ENCODE measurements at regions not wholly inside any gene's neighbourhood (a gene's known extent, or its start where the extent isn't known, plus 50 kb on each side); places are given as distances from the start of the nearest gene placed in this dataset.

DNA sequence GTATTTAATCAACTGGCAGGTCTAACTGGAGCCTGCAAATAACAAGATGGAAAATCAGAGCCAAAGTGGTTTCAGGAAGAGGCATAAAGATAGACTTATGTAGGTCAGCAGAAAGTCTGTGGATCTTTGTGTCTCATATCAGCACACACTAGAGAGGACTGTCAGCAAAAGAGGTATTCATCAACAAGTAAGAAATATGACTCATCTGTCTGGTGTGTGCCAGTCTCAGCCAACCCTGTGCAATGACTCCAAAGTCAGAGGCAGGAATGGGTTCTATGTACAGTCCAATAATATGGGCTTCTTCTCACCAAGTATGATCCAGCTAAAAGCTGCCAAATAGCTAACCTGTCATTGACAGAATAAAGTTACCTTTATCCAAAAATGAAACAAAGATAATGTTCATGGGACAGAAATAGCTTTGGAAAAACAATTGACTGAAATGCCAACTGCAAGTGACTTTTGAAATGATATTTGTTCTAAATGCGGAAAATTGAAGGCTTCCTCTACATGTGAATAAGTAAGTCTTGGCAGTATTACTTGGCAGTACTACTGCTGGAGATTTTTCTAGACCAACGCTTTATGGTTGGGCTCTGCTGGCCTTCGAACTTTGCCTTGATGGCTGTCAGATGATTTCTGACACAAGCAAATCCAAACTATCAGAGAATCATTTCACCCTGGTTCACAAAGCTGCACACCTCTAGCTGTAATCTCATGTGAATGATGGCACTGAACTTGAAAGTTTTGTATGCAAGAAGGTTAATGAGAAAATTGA lies 272.3 kb upstream of the SEMA3C start:
- peak; percentile 100 for ATAC-seq
- Histone ChIP-seq H3K79me2 (ENCODE audit: low read length) (no peaks in the 10 kb centered on the region), H3F3A (ENCODE audit: low read length, unreplicated experiment) (no peaks in the 10 kb centered on the region), H3K9ac (ENCODE audit: low read length) (no peak overlapping the region), H3K9me2 (replicated peaks; ENCODE audit: low read length) (no peaks in the 10 kb centered on the region), H2AFZ (ENCODE audit: low read length) (no peak overlapping the region), H3K4me1 (ENCODE audit: insufficient read depth, low read length) (peaks cover 9% of the 10 kb centered on the region), H3K27ac (ENCODE audit: low read length) (no peak overlapping the region), H3K36me3 (ENCODE audit: low read depth, low read length) (no peaks in the 10 kb centered on the region), H3K4me3 (ENCODE audit: low read length) (no peak overlapping the region), H3K4me2 (ENCODE audit: low read length) (no peak overlapping the region), H3K27me3 (ENCODE audit: low read length) (no peaks in the 10 kb centered on the region), H4K20me1 (ENCODE audit: low read length) (no peaks in the 10 kb centered on the region), H3K9me3 (ENCODE audit: low read length) (no peaks in the 10 kb centered on the region)
- BruUV-seq (replicated peaks) = no TSS peak
- ChIA-PET CTCF (no interaction called here), POLR2A (ENCODE audit: unreplicated experiment) (no interaction called here)
- intact Hi-C loops (cut with micrococcal nuclease) = no loop called here
- DNase-seq = peak; percentile 59
- no peak for TF ChIP-seq EZH2phosphoT487 (IDR thresholded peaks at IDR 0.05; ENCODE audit: borderline replicate concordance, low read length)
- TF ChIP-seq, protein P1, sequence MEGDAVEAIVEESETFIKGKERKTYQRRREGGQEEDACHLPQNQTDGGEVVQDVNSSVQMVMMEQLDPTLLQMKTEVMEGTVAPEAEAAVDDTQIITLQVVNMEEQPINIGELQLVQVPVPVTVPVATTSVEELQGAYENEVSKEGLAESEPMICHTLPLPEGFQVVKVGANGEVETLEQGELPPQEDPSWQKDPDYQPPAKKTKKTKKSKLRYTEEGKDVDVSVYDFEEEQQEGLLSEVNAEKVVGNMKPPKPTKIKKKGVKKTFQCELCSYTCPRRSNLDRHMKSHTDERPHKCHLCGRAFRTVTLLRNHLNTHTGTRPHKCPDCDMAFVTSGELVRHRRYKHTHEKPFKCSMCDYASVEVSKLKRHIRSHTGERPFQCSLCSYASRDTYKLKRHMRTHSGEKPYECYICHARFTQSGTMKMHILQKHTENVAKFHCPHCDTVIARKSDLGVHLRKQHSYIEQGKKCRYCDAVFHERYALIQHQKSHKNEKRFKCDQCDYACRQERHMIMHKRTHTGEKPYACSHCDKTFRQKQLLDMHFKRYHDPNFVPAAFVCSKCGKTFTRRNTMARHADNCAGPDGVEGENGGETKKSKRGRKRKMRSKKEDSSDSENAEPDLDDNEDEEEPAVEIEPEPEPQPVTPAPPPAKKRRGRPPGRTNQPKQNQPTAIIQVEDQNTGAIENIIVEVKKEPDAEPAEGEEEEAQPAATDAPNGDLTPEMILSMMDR (conservative IDR thresholded peaks at IDR 0.05; ENCODE audit: low read depth, low read length) = no peak
- no peak for TF ChIP-seq EZH2 (IDR thresholded peaks at IDR 0.05; ENCODE audit: low read length, unreplicated experiment)

DNA sequence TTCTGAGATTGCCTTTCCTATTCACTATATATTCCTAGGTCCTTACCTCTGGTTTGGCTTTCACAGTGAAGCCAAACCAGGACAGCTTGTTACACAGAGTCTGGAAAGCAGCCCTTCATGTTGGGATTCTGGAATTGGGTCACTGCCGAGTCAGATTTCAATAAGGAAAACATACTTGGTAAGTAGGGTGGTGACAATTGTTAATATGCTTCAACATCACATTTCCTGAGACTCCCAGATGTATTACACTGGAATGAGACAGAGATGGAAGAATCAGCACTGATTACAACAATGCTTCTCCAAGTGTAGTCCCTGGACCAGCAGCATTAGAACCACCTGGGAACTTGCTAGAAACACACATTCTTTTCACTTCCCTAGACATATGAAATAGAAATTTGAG lies 268.9 kb upstream of the SEMA3C start:
- Histone ChIP-seq H3K9ac (ENCODE audit: low read length) (no peak overlapping the region), H3K27ac (ENCODE audit: low read length) (no peak overlapping the region), H3K9me3 (ENCODE audit: low read length) (no peaks in the 10 kb centered on the region), H3K4me3 (ENCODE audit: low read length) (no peak overlapping the region), H3K4me1 (ENCODE audit: insufficient read depth, low read length) (peaks cover 9% of the 10 kb centered on the region), H3K9me2 (replicated peaks; ENCODE audit: low read length) (no peaks in the 10 kb centered on the region), H4K20me1 (ENCODE audit: low read length) (no peaks in the 10 kb centered on the region), H3K4me2 (ENCODE audit: low read length) (no peak overlapping the region), H3K27me3 (ENCODE audit: low read length) (no peaks in the 10 kb centered on the region), H3K36me3 (ENCODE audit: low read depth, low read length) (no peaks in the 10 kb centered on the region), H2AFZ (ENCODE audit: low read length) (no peak overlapping the region), H3K79me2 (ENCODE audit: low read length) (no peaks in the 10 kb centered on the region), H3F3A (ENCODE audit: low read length, unreplicated experiment) (no peaks in the 10 kb centered on the region)
- ChIA-PET CTCF (no interaction called here), POLR2A (ENCODE audit: unreplicated experiment) (no interaction called here)
- no peak for DNase-seq
- TF ChIP-seq EZH2 (IDR thresholded peaks at IDR 0.05; ENCODE audit: low read length, unreplicated experiment) (no peak), EZH2phosphoT487 (IDR thresholded peaks at IDR 0.05; ENCODE audit: borderline replicate concordance, low read length) (no peak)
- TF ChIP-seq, protein P1 (conservative IDR thresholded peaks at IDR 0.05; ENCODE audit: low read depth, low read length) = no peak
- intact Hi-C loops (cut with micrococcal nuclease) = no loop called here
- BruUV-seq (replicated peaks) = no TSS peak
- no peak for ATAC-seq

DNA sequence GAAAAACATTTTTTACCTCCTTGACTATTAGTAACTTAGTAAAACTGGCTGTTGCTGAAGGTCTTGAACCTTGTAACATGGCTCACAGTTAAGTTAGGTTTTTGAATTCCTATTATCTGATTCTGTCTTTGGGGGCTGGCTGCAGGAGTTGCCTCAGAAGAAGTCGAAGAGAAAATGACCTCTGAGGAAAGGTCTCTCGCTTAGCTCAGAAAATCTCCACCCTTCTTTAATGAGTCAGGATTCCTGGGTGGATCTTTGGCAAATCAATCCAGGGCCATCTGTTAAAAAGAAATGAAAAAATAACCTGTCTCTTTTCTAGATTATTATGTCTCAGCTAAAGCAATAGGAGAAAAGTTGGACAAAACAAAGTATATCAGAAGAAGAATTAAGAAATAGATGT lies 267.8 kb upstream of the SEMA3C start:
- H3K27ac ChIP-seq (ENCODE audit: low read length) = no peak overlapping the region
- H3K9me2 ChIP-seq (replicated peaks; ENCODE audit: low read length) = no peaks in the 10 kb centered on the region
- H3K27me3 ChIP-seq (ENCODE audit: low read length) = no peaks in the 10 kb centered on the region
- no peaks in the 10 kb centered on the region for H4K20me1 ChIP-seq (ENCODE audit: low read length)
- H3F3A ChIP-seq (ENCODE audit: low read length, unreplicated experiment) = no peaks in the 10 kb centered on the region
- ATAC-seq = no peak
- ChIA-PET CTCF (no interaction called here), POLR2A (ENCODE audit: unreplicated experiment) (no interaction called here)
- TF ChIP-seq EZH2phosphoT487 (IDR thresholded peaks at IDR 0.05; ENCODE audit: borderline replicate concordance, low read length) = no peak
- TF ChIP-seq, protein P1 (conservative IDR thresholded peaks at IDR 0.05; ENCODE audit: low read depth, low read length) = no peak
- DNase-seq = no peak
- H3K4me1 ChIP-seq (ENCODE audit: insufficient read depth, low read length) = peaks cover 9% of the 10 kb centered on the region
- H2AFZ ChIP-seq (ENCODE audit: low read length) = no peak overlapping the region
- intact Hi-C loops (cut with micrococcal nuclease) = no loop called here
- no peaks in the 10 kb centered on the region for H3K79me2 ChIP-seq (ENCODE audit: low read length)
- H3K9ac ChIP-seq (ENCODE audit: low read length) = no peak overlapping the region
- no peaks in the 10 kb centered on the region for H3K36me3 ChIP-seq (ENCODE audit: low read depth, low read length)
- H3K9me3 ChIP-seq (ENCODE audit: low read length) = no peaks in the 10 kb centered on the region
- no TSS peak for BruUV-seq (replicated peaks)
- no peak overlapping the region for H3K4me2 ChIP-seq (ENCODE audit: low read length)
- no peak overlapping the region for H3K4me3 ChIP-seq (ENCODE audit: low read length)
